K562 (cell line): ENCODE measurements at regions not wholly inside any gene's neighbourhood (a gene's known extent, or its start where the extent isn't known, plus 50 kb on each side); places are given as distances from the start of the nearest gene placed in this dataset.

Experiments
- ARNT ChIP-seq, 2 experiments: fragments of 450-650 bp; IDR thresholded peaks; 2 replicates each; pipeline ENCODE4 v1.6.1; 2016; ENCODE audit warnings: mild to moderate bottlenecking in 1 of 2
- BCLAF1 ChIP-seq, 2 experiments: fragments of 450-650 bp in 1 of 2; IDR thresholded peaks; 2 replicates each; pipeline ENCODE4 v1.6.1; 2011 to 2017; ENCODE audit warnings: low read depth in 2 of 2, antibody characterized with exemption in 1 of 2, borderline replicate concordance in 1 of 2, low read length in 1 of 2, mild to moderate bottlenecking in 1 of 2, mixed read lengths in 1 of 2; ENCODE audit not compliant: control insufficient read depth in 1 of 2
- BCOR ChIP-seq: fragments of 450-650 bp; IDR thresholded peaks from 2 replicates; pipeline ENCODE4 v1.6.1; 2016
- DLX4 ChIP-seq: fragments of 250-450 bp; sonication (Bioruptor Pico); IDR thresholded peaks from 2 replicates; pipeline ENCODE4 v1.6.1; 2021; ENCODE audit warnings: mild to moderate bottlenecking
- E2F6 ChIP-seq, 2 experiments: IDR thresholded peaks; 2 replicates each; pipeline ENCODE4 v1.6.1; 2011; ENCODE audit warnings: borderline replicate concordance in 1 of 2, control low read depth in 1 of 2, low read depth in 1 of 2, low read length in 1 of 2, mild to moderate bottlenecking in 1 of 2, mixed read lengths in 1 of 2, moderate library complexity in 1 of 2; ENCODE audit not compliant: insufficient read depth in 1 of 2, insufficient read length in 1 of 2, poor library complexity in 1 of 2, severe bottlenecking in 1 of 2; ENCODE audit errors: extremely low read depth in 1 of 2
- ELF2 ChIP-seq: fragments of 250-450 bp; sonication (Bioruptor Pico); IDR thresholded peaks from 2 replicates; pipeline ENCODE4 v1.5.0; 2021; ENCODE audit warnings: mild to moderate bottlenecking
- HIVEP1 ChIP-seq: fragments of 250-450 bp; sonication (Bioruptor Pico); IDR thresholded peaks from 2 replicates; pipeline ENCODE4 v1.4.0; 2020; ENCODE audit warnings: mild to moderate bottlenecking
- MAFK ChIP-seq: IDR thresholded peaks from 2 replicates; pipeline ENCODE4 v1.6.1; 2011; ENCODE audit warnings: low read length, improper control_type of control experiment
- MBD2 ChIP-seq: sonication (generic); IDR thresholded peaks from 2 replicates; pipeline ENCODE4 v1.6.1; 2016; ENCODE audit warnings: low read depth, borderline replicate concordance
- MCM7 ChIP-seq, 2 experiments: fragments of 450-650 bp; IDR thresholded peaks; 2 replicates each; pipeline ENCODE4 v1.6.1; 2016 to 2018
- PTRF ChIP-seq: fragments of 450-650 bp; IDR thresholded peaks from 2 replicates; pipeline ENCODE4 v1.6.1; 2016; ENCODE audit warnings: mild to moderate bottlenecking, missing genetic modification characterization, missing compliant biosample characterization
- SMARCA5 ChIP-seq: fragments of 450-650 bp; IDR thresholded peaks from 2 replicates; pipeline ENCODE4 v1.6.1; 2016
- TAF9B ChIP-seq: fragments of 450-650 bp; IDR thresholded peaks from 2 replicates; pipeline ENCODE4 v1.6.1; 2018; ENCODE audit warnings: mild to moderate bottlenecking; ENCODE audit not compliant: partially characterized antibody
- TCF3 ChIP-seq: sonication (generic); formaldehyde crosslinking; IDR thresholded peaks from 2 replicates; pipeline ENCODE4 v1.4.0; 2020; ENCODE audit warnings: mild to moderate bottlenecking, missing genetic modification reagents
- THAP12 ChIP-seq: fragments of 250-450 bp; sonication (Bioruptor Pico); IDR thresholded peaks from 2 replicates; pipeline ENCODE4 v1.9.0; 2021; ENCODE audit warnings: mild to moderate bottlenecking, inconsistent platforms
- THRAP3 ChIP-seq: fragments of 450-650 bp; IDR thresholded peaks from 2 replicates; pipeline ENCODE4 v1.6.1; 2016; ENCODE audit warnings: mild to moderate bottlenecking, inconsistent platforms, borderline replicate concordance
- XRCC4 ChIP-seq: IDR thresholded peaks from one replicate; pipeline ENCODE4 v1.6.1; 2011; ENCODE audit not compliant: insufficient read depth, insufficient read length; ENCODE audit errors: extremely low read depth
- ZNF212 ChIP-seq: fragments of 450-650 bp; formaldehyde crosslinking; IDR thresholded peaks from 2 replicates; pipeline ENCODE4 v1.4.0; 2020; ENCODE audit warnings: mild to moderate bottlenecking
- ZNF232 ChIP-seq: sonication (generic); formaldehyde crosslinking; IDR thresholded peaks from 2 replicates; pipeline ENCODE4 v1.8.0; 2022; ENCODE audit warnings: mild to moderate bottlenecking, missing genetic modification reagents
- ZNF311 ChIP-seq: fragments of 250-450 bp; sonication (Bioruptor Pico); IDR thresholded peaks from 2 replicates; pipeline ENCODE4 v1.4.0; 2020; ENCODE audit warnings: mild to moderate bottlenecking, moderate library complexity
- ZNF408 ChIP-seq: fragments of 250-450 bp; sonication (Bioruptor Pico); IDR thresholded peaks from 2 replicates; pipeline ENCODE4 v1.4.0; 2020; ENCODE audit warnings: low read depth, mild to moderate bottlenecking, moderate library complexity
- ZNF511 ChIP-seq: sonication (generic); formaldehyde crosslinking; IDR thresholded peaks from 2 replicates; pipeline ENCODE4 v1.8.0; 2022; ENCODE audit warnings: mild to moderate bottlenecking, missing genetic modification reagents

- TF ChIP-seq BCLAF1 (IDR thresholded peaks at IDR 0.05; ENCODE audit: borderline replicate concordance in 1 of 2, control insufficient read depth in 1 of 2, low read depth in 2 of 2, low read length in 1 of 2) (0 out of 4 replicates have a peak, but pooled peaks of 1 of the 2 experiments have one; percentile 30), SMARCA5 (no peak), THRAP3 (peak; percentile 53; the same call in 1 of the 2 replicates), ZNF511 (CRISPR knock-in tag) (no peak), ZNF212 (CRISPR knock-in tag) (no peak), BCOR (no peak), ZNF311 (CRISPR knock-in tag) (no peak), MAFK (no peak), E2F6 (IDR thresholded peaks at IDR 0.05; ENCODE audit: borderline replicate concordance in 1 of 2, extremely low read depth in 1 of 2, insufficient read depth in 1 of 2, insufficient read length in 1 of 2, low read depth in 1 of 2, low read length in 1 of 2, poor library complexity in 1 of 2, severe bottlenecking in 1 of 2) (no peak), DLX4 (CRISPR knock-in tag) (no peak), MBD2 (no peak), XRCC4 (no peak), ZNF232 (no peak), THAP12 (no peak), ZNF408 (CRISPR knock-in tag) (no peak), HIVEP1 (CRISPR knock-in tag) (no peak), MCM7 (IDR thresholded peaks at IDR 0.05) (no peak), PTRF (no peak), TAF9B (peak; percentile 22), TCF3 (CRISPR knock-in tag) (no peak), ARNT (IDR thresholded peaks at IDR 0.05) (no peak), ELF2 (no peak)
Measured at GRCh38 chr6:27119329-27119728, 128.2 kb upstream of the PRSS16 start (continued).
